NOMO-1 (cell line): ENCODE measurements at regions not wholly inside any gene's neighbourhood (a gene's known extent, or its start where the extent isn't known, plus 50 kb on each side); places are given as distances from the start of the nearest gene placed in this dataset.

Experiments
- DNase-seq, 2 experiments: peaks; one replicate each; lab custom pipeline; 2025; ENCODE audit not compliant: unreplicated experiment in 2 of 2; lab: John Stamatoyannopoulos, UW

DNA sequence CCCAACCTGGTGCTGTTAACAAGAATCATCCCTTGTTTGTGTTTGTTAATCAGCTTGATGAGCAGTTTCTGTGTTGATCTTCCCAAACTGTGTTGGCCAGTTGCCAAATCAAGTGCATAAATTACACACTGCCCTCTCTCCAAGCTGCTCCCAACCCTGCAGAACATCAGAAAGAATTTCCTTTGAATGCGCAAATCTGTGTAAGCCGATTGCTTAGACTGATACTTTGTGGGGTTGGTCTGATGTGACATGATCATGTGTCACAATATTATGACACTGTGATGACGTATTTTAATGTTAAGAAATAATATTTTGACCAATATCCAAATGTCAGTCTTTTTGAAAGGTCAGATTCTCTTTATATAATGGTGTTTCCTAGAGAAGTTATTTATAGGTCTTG, 766.4 kb upstream of the WWC1 start:
- no peak for DNase-seq

DNA sequence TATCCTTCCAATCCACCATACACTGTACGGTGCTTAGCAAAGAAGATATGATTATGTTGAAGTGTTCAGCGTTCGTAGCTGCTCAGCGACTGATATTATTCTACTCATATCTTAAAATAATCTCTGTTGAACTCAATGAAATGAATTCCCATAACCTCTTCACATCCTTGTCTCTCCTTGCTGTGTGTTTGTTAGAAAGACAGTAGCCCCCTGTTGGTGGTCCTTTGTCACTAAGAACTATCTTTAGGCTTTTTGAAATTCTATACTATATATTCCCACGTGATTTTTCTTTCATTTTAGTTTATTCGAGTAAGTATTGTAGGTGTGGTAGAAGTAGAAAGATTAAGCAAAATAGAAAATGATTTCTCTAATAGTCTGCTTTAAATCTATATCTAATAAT, 762.8 kb upstream of the WWC1 start:
- no peak for DNase-seq

DNA sequence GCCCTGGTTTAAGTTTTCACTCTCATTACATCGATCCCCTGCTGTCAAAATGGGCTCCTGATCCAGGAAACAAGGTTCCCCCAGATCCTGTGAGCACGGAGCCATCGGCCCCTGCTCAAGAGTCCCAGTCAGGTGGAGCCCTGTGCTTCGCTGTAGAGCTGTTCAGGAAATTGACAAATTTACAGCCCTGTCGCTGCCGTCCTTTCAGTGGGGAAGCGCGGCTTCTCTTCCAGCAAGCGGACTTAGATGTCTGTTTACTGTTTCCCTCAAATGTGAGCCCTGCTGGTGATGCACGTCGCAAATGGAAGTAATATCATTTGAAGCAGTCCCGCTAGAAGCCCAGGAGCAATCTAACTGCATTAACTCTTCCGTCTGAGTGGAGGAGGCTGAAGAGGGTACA, 760.9 kb upstream of the WWC1 start:
- no peak for DNase-seq

DNA sequence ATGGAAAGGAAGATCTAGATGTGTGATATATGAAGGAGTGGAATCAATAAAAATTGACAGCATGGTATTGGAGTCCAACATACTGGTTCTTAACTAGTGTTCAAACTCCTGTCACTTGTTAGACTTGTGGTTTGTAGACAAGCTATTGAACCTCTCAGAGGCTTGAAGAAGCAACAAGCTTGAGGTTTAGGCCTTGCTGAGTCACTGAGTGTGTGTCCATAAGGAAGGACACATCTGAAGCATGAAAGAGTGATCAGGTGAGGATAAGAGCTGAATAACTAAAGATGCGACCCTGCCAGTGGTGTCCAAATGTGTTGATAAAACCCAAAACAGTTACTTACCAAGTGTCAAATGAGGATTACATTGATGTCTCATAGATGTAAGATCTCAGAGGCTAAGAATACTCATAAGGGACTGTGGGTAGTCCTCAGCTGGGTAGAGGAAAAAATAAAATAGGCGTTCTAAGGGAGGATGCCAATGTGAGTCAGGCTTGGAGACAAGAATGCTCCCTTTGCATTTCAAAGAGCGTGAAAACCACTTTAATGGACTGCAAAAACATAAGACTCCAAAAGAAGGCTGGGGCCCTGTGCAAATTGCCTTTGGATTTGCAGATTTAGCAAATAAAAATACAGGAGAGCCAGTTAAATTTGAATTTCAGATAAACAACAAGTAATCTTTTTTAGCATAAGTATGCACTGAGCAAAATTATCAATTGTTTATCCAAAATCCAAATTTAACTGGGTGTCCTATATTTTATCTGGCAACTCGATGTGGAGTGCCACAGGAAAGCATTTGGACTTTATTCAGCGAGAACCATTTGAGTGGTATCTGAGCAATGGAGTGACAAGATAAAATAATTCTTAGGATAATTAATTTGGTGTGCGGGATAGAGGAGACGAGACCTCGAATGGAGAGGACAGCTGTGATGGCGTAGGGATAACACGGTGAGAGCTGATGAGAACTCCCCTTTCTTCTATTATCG, 757.3 kb upstream of the WWC1 start:
- DNase-seq, result no peak

DNA sequence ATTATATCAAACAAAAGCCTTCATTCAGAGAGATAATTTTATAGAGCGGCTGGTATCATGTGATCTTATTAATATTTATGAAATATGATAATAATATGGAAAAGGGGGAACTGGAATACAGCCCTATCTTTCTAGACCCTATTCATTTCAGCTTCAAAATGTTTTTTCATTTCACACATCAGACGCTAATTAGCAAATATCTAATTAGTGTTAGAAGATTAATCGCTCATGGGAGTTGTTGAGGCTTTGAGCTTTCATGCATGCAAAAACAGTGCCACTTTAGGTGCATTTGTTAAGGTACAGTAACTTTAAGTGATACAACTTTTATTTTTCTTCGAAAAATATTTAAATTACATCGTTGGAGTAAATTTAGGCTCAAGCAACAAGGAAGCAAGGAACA, 751.7 kb upstream of the WWC1 start:
- DNase-seq, result no peak

DNA sequence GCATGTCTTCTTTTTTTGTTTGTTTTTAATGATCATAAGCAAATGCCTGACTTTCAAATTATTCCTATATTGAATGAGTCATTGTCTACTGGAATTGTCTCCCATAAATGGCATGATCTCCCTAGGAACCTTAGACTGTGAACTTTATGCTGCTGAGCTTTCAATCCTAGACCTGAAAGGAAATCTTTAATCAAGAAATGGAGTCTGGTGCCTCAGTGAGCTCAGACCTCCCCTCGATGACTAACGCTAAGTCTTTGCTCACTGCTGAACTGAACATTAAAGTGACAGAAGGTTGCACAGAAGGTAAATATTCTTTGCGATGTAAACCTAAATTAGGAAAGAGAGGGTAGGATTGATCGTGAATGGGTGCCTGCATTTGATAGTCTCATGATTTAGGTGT, 745.2 kb upstream of the WWC1 start:
- no peak for DNase-seq

DNA sequence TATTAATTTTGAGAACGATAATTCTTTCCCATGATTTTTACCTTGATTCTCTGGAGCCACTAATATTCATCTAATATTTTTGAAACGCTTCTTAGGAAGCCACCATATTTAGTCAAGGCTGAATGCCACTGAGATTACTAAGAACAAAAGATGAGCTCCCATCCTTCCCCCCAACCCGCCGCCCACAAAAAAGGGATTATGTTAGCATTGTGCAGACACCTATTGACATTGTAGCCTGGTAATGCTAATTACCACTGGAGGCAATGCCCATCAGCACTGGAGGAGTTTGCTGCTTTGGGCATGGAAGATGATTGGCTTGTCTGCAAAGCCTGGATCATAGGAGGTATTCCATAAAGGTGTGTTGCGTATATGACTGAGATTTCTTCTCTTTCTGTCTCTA, 739.1 kb upstream of the WWC1 start:
- no peak for DNase-seq

DNA sequence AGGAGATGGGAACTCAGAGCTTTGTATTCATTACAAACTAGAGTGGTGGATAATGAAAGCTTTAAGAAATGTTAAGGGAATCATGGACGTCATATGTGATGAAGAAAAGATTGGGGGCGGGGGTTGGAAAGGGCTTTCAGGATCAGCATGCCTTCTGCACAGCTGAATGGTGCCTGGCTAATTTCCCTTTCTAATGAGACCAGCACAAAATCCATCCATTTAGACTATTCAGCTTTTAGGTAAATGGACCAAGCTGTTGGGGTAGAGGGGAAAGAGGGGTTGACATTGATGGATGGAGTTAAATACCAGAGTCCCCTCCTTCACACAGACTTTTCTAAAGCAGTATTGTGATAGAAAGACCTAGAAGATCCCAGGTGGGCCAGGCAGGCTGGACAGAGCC, 737.9 kb upstream of the WWC1 start:
- no peak for DNase-seq

DNA sequence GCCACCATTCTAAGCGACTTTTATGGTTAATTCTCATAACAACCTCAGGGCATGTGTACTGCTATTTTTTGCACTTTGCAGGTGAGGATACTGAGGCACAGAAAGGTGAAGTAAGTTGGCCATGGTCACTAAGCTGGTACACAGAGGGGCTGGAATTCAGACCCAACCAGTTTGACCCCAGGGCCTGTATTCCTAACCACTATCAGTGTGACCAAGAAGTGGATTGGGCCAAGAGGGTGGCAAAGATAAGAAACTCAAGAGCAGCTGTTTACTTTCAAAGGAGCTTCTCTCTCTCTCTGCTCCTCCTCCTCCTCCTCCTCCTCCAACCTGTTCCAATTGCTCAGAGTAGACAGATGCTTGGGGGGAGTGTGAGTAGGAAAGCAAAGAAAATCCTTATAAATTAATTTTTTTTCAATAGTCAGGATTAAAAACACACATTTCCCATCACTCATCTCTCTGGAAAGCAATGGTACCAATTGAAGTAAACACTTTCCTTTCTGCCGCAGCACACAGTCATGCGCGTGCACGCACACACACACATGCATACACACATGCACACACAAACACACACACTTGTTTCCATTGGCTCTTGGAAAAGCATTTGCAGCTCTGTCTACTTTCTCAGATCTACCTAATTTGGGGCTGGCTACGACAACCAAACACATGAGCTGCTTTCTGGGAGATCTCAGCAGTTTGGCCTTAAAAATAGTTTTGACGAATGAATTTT, 736.7 kb upstream of the WWC1 start:
- DNase-seq, result no peak

DNA sequence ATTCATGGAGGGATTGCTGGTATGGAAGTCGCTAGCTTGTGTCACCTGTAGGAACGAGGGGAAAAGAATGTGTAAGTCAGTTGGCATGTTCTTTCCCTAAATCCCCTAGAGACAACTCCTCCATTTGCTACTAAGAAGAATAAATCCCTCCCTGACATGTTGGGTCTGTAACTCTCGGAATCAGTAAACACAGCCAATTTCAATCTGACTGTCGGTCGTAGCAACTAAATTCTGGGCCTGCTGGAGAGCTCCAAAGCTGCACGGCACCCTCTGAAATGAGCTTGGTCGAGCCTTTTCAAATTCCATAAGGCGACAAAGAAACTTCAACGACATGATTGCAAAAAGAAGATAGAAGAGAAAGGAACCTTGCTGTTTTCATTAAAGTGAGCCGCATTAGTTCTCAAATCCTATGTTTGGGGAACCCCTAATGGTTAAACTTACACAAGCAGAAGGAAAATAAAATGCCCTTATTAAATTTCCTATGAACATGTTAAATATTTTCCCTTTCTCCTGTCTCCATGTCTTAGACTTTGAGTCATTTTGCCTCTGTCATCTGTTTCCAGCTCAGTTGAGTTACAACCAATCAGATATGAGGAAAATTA, 735.8 kb upstream of the WWC1 start:
- no peak for DNase-seq

DNA sequence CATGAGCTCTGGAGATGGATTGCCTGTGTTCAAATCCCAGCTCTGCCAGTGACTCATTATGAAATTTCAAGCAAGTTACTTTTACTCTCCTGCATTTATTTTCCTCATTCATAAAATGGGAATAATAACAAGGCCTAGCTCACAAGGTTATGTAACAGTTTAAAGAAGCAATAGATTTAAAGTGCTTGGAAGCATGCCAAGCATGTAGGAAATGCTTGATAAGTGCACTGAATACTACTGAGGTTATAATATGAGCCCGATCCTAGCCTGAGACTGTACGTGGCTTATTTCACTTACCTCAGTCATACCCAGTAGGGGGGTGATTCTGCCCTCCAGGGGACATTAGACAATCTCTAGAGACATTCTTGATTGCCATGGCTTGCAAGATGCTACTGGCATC, 734.1 kb upstream of the WWC1 start:
- DNase-seq, result no peak

DNA sequence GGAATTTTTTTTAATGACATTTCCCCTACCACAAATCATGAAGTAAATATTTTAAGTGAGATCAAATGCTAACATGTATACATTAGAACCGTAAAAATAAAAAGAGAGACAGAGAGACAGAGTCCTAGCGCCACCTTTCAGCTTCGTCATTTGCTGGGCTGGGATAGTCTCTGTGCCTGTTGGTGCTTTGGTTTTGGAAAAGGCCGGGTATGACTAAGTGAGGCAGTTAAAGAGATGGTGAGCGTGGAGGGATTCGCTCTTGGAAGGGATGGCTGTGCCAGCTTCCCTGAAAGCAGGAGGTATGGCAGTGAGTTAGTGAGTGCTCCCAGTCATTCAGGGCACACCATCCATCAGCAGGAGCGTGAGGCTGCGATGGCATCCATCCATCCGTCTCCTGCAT, 729.6 kb upstream of the WWC1 start:
- DNase-seq, result no peak

DNA sequence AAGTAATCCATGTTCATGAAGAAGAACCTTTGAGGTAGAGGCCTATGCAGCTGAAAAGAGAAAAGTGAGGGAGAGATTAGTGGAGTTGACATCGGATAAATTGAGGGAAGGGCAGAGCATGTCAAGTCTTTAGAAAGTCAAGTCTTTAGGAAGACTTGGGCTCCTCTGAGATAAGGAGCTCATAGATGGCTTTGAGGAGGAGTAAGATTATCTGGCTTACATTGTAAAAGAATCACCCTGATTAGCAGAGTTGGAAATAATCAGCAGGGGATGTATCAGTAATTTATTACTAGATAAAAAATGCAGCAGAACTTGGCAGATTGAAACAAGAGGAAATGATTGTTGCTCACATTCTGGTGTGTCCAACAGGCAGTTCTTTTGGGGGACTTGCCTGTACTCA, 727.2 kb upstream of the WWC1 start:
- no peak for DNase-seq

DNA sequence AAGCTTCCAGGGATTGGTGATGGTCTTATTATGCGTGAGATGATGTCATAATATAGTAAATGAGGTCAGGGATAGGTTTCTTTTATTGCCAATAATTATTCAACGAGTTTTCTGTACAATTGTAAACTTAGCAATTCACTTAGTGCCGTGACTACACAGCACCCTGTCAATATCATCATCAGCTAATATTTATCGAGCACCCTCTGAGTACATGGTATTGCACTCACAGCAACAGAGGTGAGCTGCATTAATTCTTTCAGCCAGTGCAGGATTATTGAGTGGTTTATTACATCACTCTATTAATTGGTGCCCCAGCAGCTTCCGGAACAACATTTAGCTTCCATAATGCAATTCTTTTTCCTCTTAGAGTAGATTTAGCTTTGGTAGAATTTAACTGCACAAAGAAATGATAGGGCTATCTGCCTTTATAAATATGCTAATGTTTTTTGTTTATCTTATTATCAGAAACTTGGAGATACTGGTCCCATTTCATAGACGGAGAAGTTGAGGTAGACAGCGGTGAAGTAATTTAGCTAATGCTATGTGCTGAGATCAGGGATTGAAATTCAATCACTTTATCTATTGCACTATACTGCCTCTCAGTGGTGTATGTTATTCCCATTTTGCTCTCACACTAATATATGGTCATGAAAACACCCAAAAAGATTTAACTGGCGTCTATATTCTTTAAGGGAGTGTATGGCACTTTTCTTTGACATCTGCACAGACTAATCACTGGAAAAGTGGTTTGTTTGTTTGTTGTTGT, 726.1 kb upstream of the WWC1 start:
- DNase-seq, result no peak

DNA sequence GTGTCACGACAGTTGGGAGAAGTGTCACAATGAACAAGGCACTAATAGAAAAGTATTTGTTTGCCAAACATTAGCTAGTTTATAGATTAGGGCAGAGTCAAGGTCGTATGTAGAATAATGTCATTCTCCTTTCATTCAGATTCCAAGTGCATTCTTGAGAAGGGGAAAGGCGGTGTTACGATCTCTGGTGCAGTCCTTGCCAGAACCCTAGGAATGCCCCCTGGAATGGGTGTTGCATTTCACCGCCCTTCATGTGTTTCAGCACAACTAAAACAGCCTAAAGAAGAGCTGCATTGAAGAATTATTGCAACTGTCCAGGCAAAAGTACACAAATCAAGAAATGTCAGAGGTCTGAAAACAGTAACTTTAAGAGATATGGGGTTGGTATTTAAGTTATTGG, 721.0 kb upstream of the WWC1 start:
- no peak for DNase-seq

DNA sequence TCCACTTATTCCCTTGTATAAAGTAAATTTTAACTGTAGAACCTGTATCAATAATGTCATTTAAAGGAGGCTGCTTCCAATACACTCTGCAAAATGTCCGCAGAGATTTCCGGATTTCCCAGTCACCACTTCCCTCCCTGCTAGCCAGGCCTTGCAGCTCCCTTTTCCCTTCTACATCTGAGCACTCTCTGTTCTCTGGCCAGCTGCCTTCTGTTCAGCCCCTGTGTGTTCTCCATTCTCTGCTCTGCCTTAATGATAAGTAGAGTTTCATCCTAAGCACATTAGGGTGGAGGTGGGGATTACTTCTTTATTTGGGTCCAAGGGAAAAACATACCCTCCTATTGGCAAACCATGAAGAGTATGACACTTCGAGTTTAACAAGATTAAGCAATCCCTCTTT, 719.6 kb upstream of the WWC1 start:
- no peak for DNase-seq

DNA sequence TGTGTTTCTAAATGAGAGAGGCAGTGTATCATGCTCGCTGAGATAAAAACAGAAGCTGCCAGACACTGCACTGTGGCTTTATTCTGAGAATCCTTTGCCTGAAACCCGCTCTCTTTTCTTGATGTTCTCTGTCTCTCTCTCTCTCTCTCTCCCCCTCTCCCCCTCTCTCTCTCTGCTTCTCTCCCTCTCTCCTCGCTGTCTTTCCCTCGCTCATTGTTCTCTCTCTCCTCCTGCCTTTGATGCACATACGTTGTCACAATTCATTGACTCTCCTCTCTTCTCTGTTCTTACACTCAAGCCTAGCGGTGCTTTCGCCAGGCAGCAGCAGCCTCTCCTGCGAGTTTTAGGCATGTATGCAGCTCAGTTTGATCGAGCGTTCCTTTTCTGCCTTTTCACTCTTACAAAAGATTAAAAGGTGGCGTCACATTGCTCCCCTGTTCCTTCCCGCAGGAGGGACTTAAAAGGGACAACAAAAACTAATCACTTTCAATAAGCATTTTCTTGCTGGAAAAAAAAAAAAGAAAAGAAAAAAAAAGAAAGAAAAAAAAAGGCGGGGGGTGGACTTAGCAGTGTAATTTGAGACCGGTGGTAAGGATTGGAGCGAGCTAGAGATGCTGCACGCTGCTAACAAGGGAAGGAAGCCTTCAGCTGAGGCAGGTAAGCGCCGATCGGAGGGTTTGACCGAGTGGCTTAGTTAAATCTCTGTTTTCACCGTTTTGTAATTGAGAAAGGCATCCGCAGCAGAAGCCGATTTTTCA, 717.9 kb upstream of the WWC1 start:
- DNase-seq, result no peak

DNA sequence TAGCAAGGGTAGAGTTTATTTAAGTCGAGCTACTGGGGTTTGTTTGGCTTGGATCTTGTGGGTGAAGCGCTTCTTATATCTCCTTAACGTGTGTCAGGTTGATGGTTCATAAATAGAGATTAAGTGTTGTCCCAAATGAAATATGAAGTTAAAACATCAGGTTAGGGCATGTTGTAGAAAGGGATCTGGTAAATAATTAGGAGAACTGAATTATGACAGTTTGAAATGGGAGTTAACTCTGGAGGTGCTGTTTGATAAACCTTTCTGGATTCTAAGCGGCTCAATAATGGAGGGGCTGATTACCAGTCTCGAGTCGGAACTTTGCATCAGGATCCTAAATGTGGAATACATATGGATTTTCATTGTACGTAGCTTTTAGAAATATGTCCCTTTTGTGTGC, 717.0 kb upstream of the WWC1 start:
- no peak for DNase-seq

DNA sequence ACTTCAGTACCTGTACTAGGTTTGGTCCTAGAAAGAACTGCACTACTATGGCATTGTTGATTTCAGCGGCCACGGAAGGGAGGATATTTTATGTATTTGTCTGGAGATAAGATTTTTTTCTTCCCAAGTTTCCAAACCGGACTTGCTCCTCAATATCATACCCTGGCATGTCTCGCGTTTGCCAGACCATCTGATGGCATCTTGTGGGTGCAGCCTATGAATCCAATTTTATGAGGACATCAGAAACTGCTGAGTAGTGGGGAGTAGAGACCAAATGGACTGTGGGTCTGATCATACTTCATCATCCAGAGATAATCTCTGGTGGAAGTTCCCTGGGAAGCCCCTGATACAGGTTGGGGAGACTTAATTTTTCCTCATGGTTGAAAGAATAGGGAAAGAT, 716.1 kb upstream of the WWC1 start:
- DNase-seq, result no peak

DNA sequence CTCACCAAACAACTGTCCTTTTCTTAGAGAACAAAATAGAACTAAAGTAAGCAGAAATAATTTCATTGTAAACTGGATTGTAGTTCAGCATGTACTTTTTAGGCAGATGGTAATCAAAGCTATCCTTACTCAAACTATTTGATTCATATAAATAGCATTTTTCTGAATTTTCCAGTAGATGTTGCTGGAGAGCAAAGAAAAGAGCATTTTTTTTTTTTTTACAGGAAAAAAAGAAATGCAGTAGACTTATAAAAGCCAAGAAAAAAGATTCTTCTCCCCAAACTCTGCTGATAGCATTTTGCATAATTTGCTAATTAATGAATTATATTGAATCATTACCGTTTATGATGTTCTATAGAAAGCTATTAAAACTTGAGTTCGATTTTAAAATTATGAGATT, 715.3 kb upstream of the WWC1 start:
- DNase-seq, result no peak
